Fibroblast of the conjunctiva (primary cell): ENCODE measurements at regions not wholly inside any gene's neighbourhood (a gene's known extent, or its start where the extent isn't known, plus 50 kb on each side); places are given as distances from the start of the nearest gene placed in this dataset.
A peak's percentile ranks its signal among the peaks of the same experiment; 100 is the strongest.

ENCODE experiments used
- DNase-seq: peaks from one replicate; pipeline ENCODE4 v3.0.0-alpha.2; 2010; ENCODE audit warnings: low read depth

- no peak for DNase-seq
These were observed 80.2 kb upstream of the ACP3 start for GRCh38 chr3:132236701-132237651.

DNA sequence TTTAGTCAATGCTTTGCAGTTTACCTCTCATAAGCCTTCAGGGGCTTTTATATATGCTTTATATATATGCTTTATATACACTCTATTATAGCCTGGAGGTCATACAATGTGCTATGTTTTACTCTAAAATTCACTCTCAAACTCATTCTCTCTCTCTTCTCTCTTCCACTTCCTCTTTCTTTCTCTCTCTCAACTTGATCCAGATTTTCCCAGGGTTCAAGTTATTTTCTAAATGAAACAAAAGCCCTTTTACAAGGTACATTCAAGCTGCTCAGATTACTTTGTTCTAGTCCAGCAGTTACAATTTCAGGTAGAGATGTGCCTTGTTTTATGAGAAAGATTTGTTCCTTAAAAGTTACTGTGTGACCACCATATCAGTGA lies 79.6 kb upstream of the ACP3 start:
- DNase-seq: no peak

DNA sequence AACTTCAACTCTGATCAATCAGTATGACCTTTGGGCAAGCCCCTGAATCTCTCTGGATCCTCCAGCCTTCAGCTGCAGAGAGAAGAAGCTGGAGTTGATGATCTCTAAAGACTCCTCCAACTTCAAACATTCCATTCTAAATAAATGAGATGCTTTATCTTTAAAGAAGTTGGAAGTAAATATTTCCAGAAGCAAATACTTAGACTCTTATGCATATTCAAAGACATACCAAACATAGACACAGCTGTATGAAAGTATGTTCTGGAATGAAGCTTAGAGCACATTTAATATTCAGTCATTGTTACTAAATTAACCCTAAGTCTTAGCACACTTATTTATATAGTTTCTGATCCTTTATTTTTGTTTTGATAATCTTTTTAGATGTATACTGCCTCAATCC lies 77.6 kb upstream of the ACP3 start:
- no peak for DNase-seq

DNA sequence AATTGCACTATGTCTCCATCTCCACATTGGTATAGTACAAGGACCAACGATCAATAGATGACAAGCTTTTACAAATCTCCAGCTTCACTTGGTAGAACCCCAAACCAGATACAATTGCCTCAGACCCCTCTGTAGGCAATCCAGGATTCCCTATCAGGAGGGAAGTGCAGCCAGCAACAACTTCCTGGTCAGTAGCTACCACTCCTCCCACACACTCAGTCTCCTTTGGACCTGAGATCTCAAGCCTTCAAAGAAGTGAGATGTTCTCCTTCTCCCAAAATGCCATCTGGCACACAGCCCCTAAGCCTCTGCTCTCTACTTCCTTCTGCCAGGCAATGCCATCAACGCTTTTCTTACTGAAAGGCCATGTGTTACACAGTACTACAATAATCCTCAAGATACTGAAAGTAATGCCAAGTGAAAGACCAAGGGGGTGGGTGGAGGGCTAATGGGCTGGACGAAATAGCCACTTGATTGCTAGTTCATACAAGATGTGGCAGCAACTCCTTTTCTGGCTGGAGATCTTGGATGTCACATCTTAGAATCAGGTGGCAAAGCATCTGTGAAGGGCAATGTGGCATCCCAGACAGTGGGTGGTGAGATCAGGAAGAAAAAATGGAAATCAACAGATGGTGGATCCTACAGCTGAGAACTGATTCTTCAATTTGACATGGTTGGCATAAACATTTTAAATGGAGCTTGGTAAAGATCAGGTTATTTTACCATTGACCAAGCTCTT lies 75.3 kb upstream of the ACP3 start:
- no peak for DNase-seq

GRCh38 chr3:132242790-132243189 lies 74.4 kb upstream of the ACP3 start:
- no peak for DNase-seq

DNA sequence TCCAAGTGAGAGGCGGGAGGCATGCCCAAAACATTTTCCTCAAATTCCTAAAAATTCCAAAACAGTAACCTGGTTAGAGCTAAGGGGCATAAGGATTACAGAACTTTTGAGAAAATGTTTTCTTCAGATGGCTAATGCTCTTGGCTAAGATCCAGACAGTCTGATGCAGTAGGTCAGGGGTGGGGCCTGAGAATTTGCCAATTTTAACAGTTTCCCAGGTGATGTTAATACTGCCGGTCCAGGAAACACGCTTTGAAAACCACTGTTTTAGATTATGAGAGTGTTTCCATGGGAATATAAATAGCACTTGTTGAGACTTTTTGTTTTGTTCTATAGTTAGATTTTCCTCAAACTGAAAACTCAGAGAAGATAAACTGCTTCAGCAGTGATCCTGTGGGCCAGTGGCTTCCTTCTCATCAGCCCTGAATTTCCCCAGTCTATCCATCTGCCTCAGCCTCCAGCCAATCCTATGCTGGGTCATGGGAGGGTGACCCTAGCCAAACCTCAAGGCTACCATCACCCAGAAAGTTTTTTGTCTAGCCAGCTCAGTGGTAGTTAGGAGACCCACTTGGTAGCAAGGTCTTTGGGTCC lies 71.6 kb upstream of the ACP3 start:
- DNase-seq: no peak

GRCh38 chr3:132246212-132246611 lies 71.0 kb upstream of the ACP3 start:
- no peak for DNase-seq

DNA sequence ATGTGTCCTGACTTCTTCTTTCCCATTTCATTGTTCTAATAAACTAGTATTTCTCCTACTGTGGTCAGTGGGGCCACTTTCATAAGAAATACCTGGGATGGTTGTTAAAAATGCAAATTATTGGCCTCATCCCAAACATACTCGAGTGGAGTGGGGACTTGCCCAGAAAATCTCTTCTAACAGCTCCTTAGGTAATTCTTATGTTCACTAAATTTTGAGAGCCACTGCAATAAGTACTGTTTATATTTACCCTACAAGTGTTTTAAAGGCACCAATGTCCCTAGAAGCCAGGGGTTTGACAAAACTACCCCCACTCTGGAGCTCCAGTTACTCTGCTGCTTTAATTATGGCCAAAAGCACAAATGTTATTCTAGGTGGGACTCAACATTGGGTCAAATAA lies 70.0 kb upstream of the ACP3 start:
- DNase-seq: no peak

GRCh38 chr3:132248490-132248889 lies 68.7 kb upstream of the ACP3 start:
- no peak for DNase-seq

GRCh38 chr3:132253262-132253878 lies 63.8 kb upstream of the ACP3 start:
- peak; percentile 62 for DNase-seq

- no peak for DNase-seq
These were observed 63.0 kb upstream of the ACP3 start for GRCh38 chr3:132254076-132254755.

- DNase-seq: peak; percentile 36
These were observed 62.0 kb upstream of the ACP3 start for GRCh38 chr3:132255041-132255745.

- peak; percentile 26 for DNase-seq
These were observed 60.2 kb upstream of the ACP3 start for GRCh38 chr3:132256989-132257388.

DNA sequence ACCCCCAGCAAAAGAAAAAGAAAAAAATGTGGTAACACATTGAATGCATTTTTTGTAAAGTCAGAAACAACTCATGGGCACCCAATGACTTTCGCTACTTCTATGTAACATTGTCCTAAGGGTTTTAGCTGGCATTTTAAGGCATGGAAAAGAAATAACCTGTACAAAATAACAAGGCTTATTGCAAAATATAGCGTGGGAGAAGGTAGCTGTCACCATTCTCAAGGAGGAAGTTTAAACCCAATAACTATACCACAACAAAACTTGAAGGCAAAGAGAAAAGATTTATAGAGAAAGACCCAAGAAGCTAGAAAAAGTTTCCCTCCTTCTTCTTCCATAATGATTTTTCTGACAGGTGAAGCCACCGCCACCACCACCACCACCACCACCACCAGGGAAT lies 55.7 kb upstream of the ACP3 start:
- no peak for DNase-seq

GRCh38 chr3:132262305-132262704 lies 54.9 kb upstream of the ACP3 start:
- DNase-seq: no peak

GRCh38 chr3:132262956-132263355 lies 54.3 kb upstream of the ACP3 start:
- DNase-seq: no peak

DNA sequence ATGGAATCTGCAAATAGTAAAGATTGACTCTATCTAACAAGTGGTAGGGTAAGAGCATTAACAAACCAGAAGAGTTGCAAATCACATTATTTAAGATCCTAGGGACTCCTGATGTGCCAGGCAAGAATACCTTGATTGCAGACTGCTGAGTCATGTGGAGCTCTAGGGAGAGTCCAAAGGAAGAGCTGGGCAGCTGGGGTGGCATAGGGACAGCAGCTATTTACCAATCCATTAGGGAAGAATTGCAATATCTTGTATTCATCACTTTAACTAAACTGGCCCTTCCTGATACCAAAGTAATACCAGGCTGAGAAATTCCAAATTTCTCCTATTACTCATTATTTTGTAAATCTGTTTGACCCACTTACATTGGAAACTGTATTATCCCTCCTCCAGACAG lies 52.2 kb upstream of the ACP3 start:
- no peak for DNase-seq

DNA sequence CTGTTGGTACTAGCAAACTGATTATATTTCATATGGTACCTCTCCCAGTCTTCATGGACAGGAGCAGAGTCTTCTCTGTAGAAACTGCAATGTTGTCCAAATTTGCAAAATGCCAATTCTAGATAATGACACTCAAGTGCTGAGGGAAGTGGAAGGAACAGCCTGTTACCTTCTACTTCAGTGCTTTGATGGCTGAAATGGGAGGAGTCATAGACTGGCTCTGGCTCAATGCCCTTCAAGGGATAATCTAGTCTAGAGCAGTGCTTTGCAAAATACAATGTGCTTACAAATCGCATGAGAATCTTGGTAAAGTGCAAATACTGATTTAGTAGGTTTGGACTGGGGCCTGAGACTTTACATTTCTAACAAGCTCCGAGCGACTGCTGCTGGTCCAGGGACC lies 51.7 kb upstream of the ACP3 start:
- DNase-seq: no peak

DNA sequence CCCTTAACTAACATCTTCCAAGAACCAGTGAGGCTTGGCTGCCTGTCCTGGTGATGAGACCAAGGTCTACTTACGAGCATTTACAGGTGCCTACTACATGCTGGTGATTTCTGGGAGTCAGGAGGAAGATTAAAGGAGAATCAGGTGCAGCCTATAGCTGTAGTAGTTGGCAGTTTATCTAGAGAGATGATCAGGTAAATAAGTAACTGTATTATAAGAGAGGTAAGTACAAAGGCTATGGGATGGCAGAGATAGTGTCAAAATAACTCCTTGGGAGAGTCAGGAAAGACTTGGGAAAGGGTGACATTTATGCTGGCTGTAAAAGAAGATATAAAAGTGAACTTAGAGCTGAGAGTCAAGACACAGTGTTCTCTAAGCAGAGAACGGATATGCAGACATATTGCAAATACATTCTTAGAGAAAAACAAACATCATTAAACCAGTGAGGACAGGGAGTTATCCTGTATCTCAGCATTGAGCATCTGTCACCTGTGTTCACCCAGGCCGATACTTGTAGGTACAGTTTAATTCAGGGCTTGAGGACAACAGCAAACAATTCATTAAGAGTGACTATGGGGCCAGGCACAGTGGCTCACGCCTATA lies 49.7 kb upstream of the ACP3 start:
- no peak for DNase-seq
